Caco-2 (cell line): ENCODE measurements at regions not wholly inside any gene's neighbourhood (a gene's known extent, or its start where the extent isn't known, plus 50 kb on each side); places are given as distances from the start of the nearest gene placed in this dataset.

Experiments
- BruUV-seq: library from RNA; stranded (reverse); fragments of 400-500 nt; replicated peaks from 2 replicates; lab custom pipeline; 2021; lab: Mats Ljungman, UMichigan
- CTCF ChIA-PET: fragments of 300-600 bp; sonication (Branson Sonifier 250); formaldehyde crosslinking; loops from one replicate; lab custom pipeline; 2022; ENCODE audit warnings: antibody characterized with exemption; lab: Charles Lee
- POLR2A ChIA-PET: fragments of 300-600 bp; sonication (Branson Sonifier 250); formaldehyde crosslinking; loops from one replicate; lab custom pipeline; 2022; ENCODE audit warnings: antibody characterized with exemption; lab: Charles Lee
- DNase-seq, 2 experiments: peaks; one replicate each; pipeline versions ENCODE4 v3.0.0 to v3.0.0-alpha.2; 2020 to 2022
- H3K27me3 ChIP-seq: replicated peaks from 2 replicates; pipeline ENCODE4 v1.6.0; 2011; ENCODE audit warnings: low read length; ENCODE audit not compliant: control insufficient read depth, insufficient read depth
- H3K36me3 ChIP-seq: 2 replicates; pipeline ENCODE4 v1.5.1; 2011; ENCODE audit warnings: low read length; ENCODE audit not compliant: control insufficient read depth, insufficient read depth
- H3K4me1 ChIP-seq: fragments of 250-450 bp; sonication (Bioruptor Pico); 2 replicates; pipeline ENCODE4 v1.5.1; 2020; ENCODE audit warnings: mild to moderate bottlenecking
- H3K4me3 ChIP-seq: 2 replicates; pipeline ENCODE4 v1.5.1; 2011; ENCODE audit warnings: low read depth, mild to moderate bottlenecking, control low read depth, low read length
- H3K9me3 ChIP-seq: fragments of 250-450 bp; sonication (Bioruptor Pico); 2 replicates; pipeline ENCODE4 v1.5.1; 2020; ENCODE audit warnings: mild to moderate bottlenecking, moderate library complexity
- H3K27ac Mint-ChIP-seq: one replicate; pipeline ENCODE4 v1.8.0; 2022; ENCODE audit warnings: mixed read lengths; ENCODE audit not compliant: unreplicated experiment
- H3K27me3 Mint-ChIP-seq: one replicate; pipeline ENCODE4 v1.8.0; 2022; ENCODE audit warnings: mixed read lengths; ENCODE audit not compliant: insufficient read depth, unreplicated experiment
- H3K36me3 Mint-ChIP-seq: one replicate; pipeline ENCODE4 v1.8.0; 2022; ENCODE audit warnings: mild to moderate bottlenecking, mixed read lengths; ENCODE audit not compliant: insufficient read depth, unreplicated experiment
- H3K4me1 Mint-ChIP-seq: one replicate; pipeline ENCODE4 v1.8.0; 2022; ENCODE audit warnings: low read depth, mixed read lengths; ENCODE audit not compliant: unreplicated experiment
- H3K4me3 Mint-ChIP-seq: one replicate; pipeline ENCODE4 v1.8.0; 2022; ENCODE audit warnings: mild to moderate bottlenecking, moderate library complexity, mixed read lengths; ENCODE audit not compliant: unreplicated experiment
- H3K9me3 Mint-ChIP-seq: one replicate; pipeline ENCODE4 v1.8.0; 2022; ENCODE audit warnings: mixed read lengths; ENCODE audit not compliant: unreplicated experiment
- intact Hi-C: fragments of 100-400 bp; cut with micrococcal nuclease; formaldehyde crosslinking; loops from one replicate; pipeline ENCODE4 v1.10.0; 2022; ENCODE audit not compliant: unreplicated experiment
- TF ChIP-seq, protein P1 (sequence below), 2 experiments: fragments of 200-600 bp in 1 of 2; IDR thresholded peaks; 1 replicate in 1 of 2; 2 replicates in 1 of 2; pipeline versions ENCODE4 v1.5.1 to v1.8.0; 2011 to 2022; ENCODE audit warnings: antibody characterized with exemption in 1 of 2, control low read depth in 1 of 2, inconsistent platforms in 1 of 2, low read depth in 1 of 2, low read length in 1 of 2, mild to moderate bottlenecking in 1 of 2, moderate library complexity in 1 of 2; ENCODE audit not compliant: insufficient read depth in 1 of 2, severe bottlenecking in 1 of 2, unreplicated experiment in 1 of 2

DNA sequence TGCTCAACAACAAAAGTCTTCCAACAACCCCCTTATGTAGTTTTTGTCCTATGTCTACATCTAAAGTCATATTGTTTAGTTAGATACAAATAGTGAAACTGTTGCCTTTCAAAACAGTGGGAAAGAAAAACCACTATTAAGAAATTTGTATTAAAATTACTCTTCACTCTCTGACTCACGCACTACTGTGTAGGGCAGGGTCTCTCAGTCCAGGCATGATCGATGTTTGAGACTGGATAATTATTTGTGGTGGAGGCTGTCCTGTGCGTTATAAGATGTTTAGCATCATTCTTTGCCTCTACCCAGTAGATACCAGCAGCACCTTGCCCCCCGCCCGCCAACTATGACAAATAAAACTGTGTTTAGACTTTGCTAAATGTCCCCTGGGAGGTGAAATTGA is 369.4 kb upstream of the ZEB2 start:
- Histone ChIP-seq H3K9me3 (no peaks in the 10 kb centered on the region), H3K4me3 (no peak overlapping the region), H3K36me3 (no peaks in the 10 kb centered on the region), H3K27me3 (no peaks in the 10 kb centered on the region), H3K4me1 (no peaks in the 10 kb centered on the region)
- no peaks in the 10 kb centered on the region for H3K27me3 Mint-ChIP-seq
- H3K4me3 Mint-ChIP-seq, result no peak overlapping the region
- H3K36me3 Mint-ChIP-seq, result no peaks in the 10 kb centered on the region
- no peaks in the 10 kb centered on the region for H3K9me3 Mint-ChIP-seq
- intact Hi-C loops, result no loop called here
- TF ChIP-seq, protein P1, sequence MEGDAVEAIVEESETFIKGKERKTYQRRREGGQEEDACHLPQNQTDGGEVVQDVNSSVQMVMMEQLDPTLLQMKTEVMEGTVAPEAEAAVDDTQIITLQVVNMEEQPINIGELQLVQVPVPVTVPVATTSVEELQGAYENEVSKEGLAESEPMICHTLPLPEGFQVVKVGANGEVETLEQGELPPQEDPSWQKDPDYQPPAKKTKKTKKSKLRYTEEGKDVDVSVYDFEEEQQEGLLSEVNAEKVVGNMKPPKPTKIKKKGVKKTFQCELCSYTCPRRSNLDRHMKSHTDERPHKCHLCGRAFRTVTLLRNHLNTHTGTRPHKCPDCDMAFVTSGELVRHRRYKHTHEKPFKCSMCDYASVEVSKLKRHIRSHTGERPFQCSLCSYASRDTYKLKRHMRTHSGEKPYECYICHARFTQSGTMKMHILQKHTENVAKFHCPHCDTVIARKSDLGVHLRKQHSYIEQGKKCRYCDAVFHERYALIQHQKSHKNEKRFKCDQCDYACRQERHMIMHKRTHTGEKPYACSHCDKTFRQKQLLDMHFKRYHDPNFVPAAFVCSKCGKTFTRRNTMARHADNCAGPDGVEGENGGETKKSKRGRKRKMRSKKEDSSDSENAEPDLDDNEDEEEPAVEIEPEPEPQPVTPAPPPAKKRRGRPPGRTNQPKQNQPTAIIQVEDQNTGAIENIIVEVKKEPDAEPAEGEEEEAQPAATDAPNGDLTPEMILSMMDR (IDR thresholded peaks at IDR 0.05; ENCODE audit: insufficient read depth in 1 of 2, low read depth in 1 of 2, low read length in 1 of 2, severe bottlenecking in 1 of 2, unreplicated experiment in 1 of 2), result no peak
- no TSS peak for BruUV-seq
- H3K27ac Mint-ChIP-seq, result no peak overlapping the region
- CTCF ChIA-PET, result no interaction called here
- H3K4me1 Mint-ChIP-seq, result no peaks in the 10 kb centered on the region
- POLR2A ChIA-PET, result no interaction called here
- no peak for DNase-seq

DNA sequence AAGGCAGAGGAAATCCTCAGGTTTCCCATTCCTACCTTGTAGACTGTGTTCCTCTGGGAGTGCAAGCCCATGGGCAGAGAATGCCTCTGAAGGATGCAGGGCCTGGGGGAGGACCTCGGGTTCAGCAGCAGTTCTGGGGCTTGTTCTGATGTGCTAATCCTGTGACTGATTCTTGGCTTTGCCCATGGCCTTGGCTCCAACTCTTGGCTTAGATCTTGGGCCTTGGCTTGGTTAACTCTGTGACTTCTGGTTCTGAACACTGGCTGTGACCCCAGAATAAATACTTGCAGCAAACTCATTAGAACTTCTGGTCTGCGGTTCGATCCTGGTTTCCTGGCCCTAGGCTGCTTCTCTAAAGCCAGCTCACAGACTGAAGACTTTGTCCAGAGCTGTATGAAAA is 366.9 kb upstream of the ZEB2 start:
- H3K4me3 ChIP-seq, result no peak overlapping the region
- BruUV-seq, result no TSS peak
- H3K9me3 ChIP-seq, result no peaks in the 10 kb centered on the region
- Mint-ChIP-seq H3K9me3 (no peaks in the 10 kb centered on the region), H3K36me3 (no peaks in the 10 kb centered on the region), H3K4me1 (no peaks in the 10 kb centered on the region), H3K27me3 (no peaks in the 10 kb centered on the region), H3K4me3 (no peak overlapping the region), H3K27ac (no peak overlapping the region)
- H3K36me3 ChIP-seq, result no peaks in the 10 kb centered on the region
- DNase-seq, result no peak
- intact Hi-C loops, result no loop called here
- ChIA-PET CTCF (no interaction called here), POLR2A (no interaction called here)
- no peaks in the 10 kb centered on the region for H3K4me1 ChIP-seq
- no peaks in the 10 kb centered on the region for H3K27me3 ChIP-seq
- TF ChIP-seq, protein P1 (IDR thresholded peaks at IDR 0.05; ENCODE audit: insufficient read depth in 1 of 2, low read depth in 1 of 2, low read length in 1 of 2, severe bottlenecking in 1 of 2, unreplicated experiment in 1 of 2), result no peak

DNA sequence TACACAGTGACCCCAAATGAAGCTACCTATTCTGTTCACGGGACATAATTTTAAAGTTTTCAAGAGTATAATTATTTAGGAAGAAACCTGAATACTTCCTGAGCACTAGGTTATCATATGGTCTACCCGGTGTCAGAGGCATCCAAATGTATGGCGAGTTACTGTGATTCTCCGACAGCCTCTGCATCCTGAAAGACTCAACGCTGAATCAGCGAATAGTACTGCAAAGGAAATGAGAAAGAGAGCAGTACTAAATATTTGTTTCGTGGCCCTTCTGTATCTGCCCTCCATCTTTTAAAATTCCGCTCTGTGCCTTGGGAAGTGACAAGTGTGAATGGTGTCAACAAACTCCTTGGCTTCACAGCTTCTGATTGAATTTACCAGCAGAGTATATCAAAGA is 358.0 kb upstream of the ZEB2 start:
- H3K9me3 ChIP-seq, result no peaks in the 10 kb centered on the region
- no peaks in the 10 kb centered on the region for H3K36me3 Mint-ChIP-seq
- H3K27me3 Mint-ChIP-seq, result no peaks in the 10 kb centered on the region
- BruUV-seq, result no TSS peak
- ChIA-PET POLR2A (no interaction called here), CTCF (no interaction called here)
- H3K4me1 Mint-ChIP-seq, result no peaks in the 10 kb centered on the region
- DNase-seq, result no peak
- intact Hi-C loops, result no loop called here
- H3K4me1 ChIP-seq, result no peaks in the 10 kb centered on the region
- no peaks in the 10 kb centered on the region for H3K36me3 ChIP-seq
- TF ChIP-seq, protein P1 (IDR thresholded peaks at IDR 0.05; ENCODE audit: insufficient read depth in 1 of 2, low read depth in 1 of 2, low read length in 1 of 2, severe bottlenecking in 1 of 2, unreplicated experiment in 1 of 2), result no peak
- H3K27ac Mint-ChIP-seq, result no peak overlapping the region
- no peak overlapping the region for H3K4me3 ChIP-seq
- no peak overlapping the region for H3K4me3 Mint-ChIP-seq
- H3K27me3 ChIP-seq, result no peaks in the 10 kb centered on the region
- H3K9me3 Mint-ChIP-seq, result no peaks in the 10 kb centered on the region
